AG10803 (cell line): ENCODE measurements at regions not wholly inside any gene's neighbourhood (a gene's known extent, or its start where the extent isn't known, plus 50 kb on each side); places are given as distances from the start of the nearest gene placed in this dataset.
"Not testable (repeated sequence)": the region's sequence is repeated elsewhere in the genome, so short reads cannot be mapped to it uniquely, and the experiment has no call there.

Experiments
- DNase-seq: peaks from one replicate; pipeline ENCODE4 v3.0.0; 2010; ENCODE audit warnings: low read depth
- H3K4me3 ChIP-seq: 2 replicates; pipeline ENCODE4 v1.5.1; 2011; ENCODE audit warnings: mild to moderate bottlenecking, low read length, control low read depth
- CTCF ChIP-seq: conservative IDR thresholded peaks from 2 replicates; pipeline ENCODE4 v1.5.1; 2011; ENCODE audit warnings: mild to moderate bottlenecking, low read length, control low read depth, inconsistent platforms

GRCh38 chr7:85356916-85357315, 170.1 kb upstream of the SEMA3D start:
- H3K4me3 ChIP-seq, result no peak overlapping the region
- no peak for TF ChIP-seq CTCF
- no peak for DNase-seq

GRCh38 chr7:85343484-85343883, 156.6 kb upstream of the SEMA3D start:
- TF ChIP-seq CTCF, result no peak
- H3K4me3 ChIP-seq, result no peak overlapping the region
- no peak for DNase-seq

- DNase-seq, result no peak
- no peak for TF ChIP-seq CTCF
- H3K4me3 ChIP-seq, result no peak overlapping the region
Observed at GRCh38 chr7:85342781-85343180, 155.9 kb upstream of the SEMA3D start.

- DNase-seq, result no peak
- no peak overlapping the region for H3K4me3 ChIP-seq
- no peak for TF ChIP-seq CTCF
Observed at GRCh38 chr7:85341973-85342372, 155.1 kb upstream of the SEMA3D start.

- TF ChIP-seq CTCF, result no peak
- no peak for DNase-seq
- no peak overlapping the region for H3K4me3 ChIP-seq
Observed at GRCh38 chr7:85341121-85341520, 154.3 kb upstream of the SEMA3D start.

GRCh38 chr7:85336086-85336485, 149.2 kb upstream of the SEMA3D start:
- no peak overlapping the region for H3K4me3 ChIP-seq
- TF ChIP-seq CTCF, result no peak
- DNase-seq, result no peak

- not testable (repeated sequence) for H3K4me3 ChIP-seq, DNase-seq
Observed at GRCh38 chr7:85335113-85335512, 148.3 kb upstream of the SEMA3D start.

- no peak for DNase-seq
- no peak for TF ChIP-seq CTCF
- H3K4me3 ChIP-seq, result no peak overlapping the region
Observed at GRCh38 chr7:85328456-85328998, 141.7 kb upstream of the SEMA3D start.
